Activated naive CD4-positive, alpha-beta T cell treated with anti-CD3 and anti-CD28 coated beads, Interleukin-2, amount 50 U/mL, for 16 hours (primary cell): ENCODE measurements at regions not wholly inside any gene's neighbourhood (a gene's known extent, or its start where the extent isn't known, plus 50 kb on each side); places are given as distances from the start of the nearest gene placed in this dataset.
A peak's percentile ranks its signal among the peaks of the same experiment; 100 is the strongest.
"Not testable (repeated sequence)": the region's sequence is repeated elsewhere in the genome, so short reads cannot be mapped to it uniquely, and the experiment has no call there.

ENCODE experiments used
- DNase-seq: peaks from one replicate; pipeline ENCODE4 v3.0.0-alpha.2; 2020

GRCh38 chr1:143584508-143584907, 387.3 kb downstream of the FAM72C start:
- no peak for DNase-seq

- DNase-seq = no peak
Observed at GRCh38 chr1:143574891-143575520, 396.8 kb downstream of the FAM72C start.

GRCh38 chr1:143572661-143573060, 399.1 kb downstream of the FAM72C start:
- not testable (repeated sequence) for DNase-seq

GRCh38 chr1:143563761-143564160, 408.0 kb downstream of the FAM72C start:
- not testable (repeated sequence) for DNase-seq

GRCh38 chr1:143553627-143554026, 418.2 kb downstream of the FAM72C start:
- DNase-seq = no peak

GRCh38 chr1:143504703-143505102, 467.1 kb downstream of the FAM72C start:
- DNase-seq = not testable (repeated sequence)

- not testable (repeated sequence) for DNase-seq
Observed at GRCh38 chr1:143504080-143504479, 467.7 kb downstream of the FAM72C start.

GRCh38 chr1:143503048-143503447, 468.7 kb downstream of the FAM72C start:
- not testable (repeated sequence) for DNase-seq

GRCh38 chr1:143502038-143502437, 469.7 kb downstream of the FAM72C start:
- not testable (repeated sequence) for DNase-seq

- not testable (repeated sequence) for DNase-seq
Observed at GRCh38 chr1:143498059-143498749, 473.6 kb downstream of the FAM72C start.

GRCh38 chr1:143497374-143497747, 474.4 kb downstream of the FAM72C start:
- peak; percentile 10 for DNase-seq

- DNase-seq = not testable (repeated sequence)
Observed at GRCh38 chr1:143496526-143497373, 475.0 kb downstream of the FAM72C start.
